Sigmoid colon (tissue), 6 donors: ENCODE measurements at regions not wholly inside any gene's neighbourhood (a gene's known extent, or its start where the extent isn't known, plus 50 kb on each side); places are given as distances from the start of the nearest gene placed in this dataset.
A peak's percentile ranks its signal among the peaks of the same experiment; 100 is the strongest.

Experiments
- DNase-seq: peaks from one replicate; pipeline ENCODE4 v3.0.0-alpha.2; 2019
- H3K27ac ChIP-seq, 4 donors: fragments of 200-600 bp; sonication (generic); one replicate each; pipeline ENCODE4 v1.5.1; 2016 to 2019; ENCODE audit warnings: mild to moderate bottlenecking in 1 of 4
- H3K27me3 ChIP-seq, 3 donors: fragments of 200-600 bp; sonication (generic); one replicate each; pipeline ENCODE4 v1.5.1; 2019; ENCODE audit warnings: mild to moderate bottlenecking in 1 of 3
- H3K36me3 ChIP-seq, 4 donors: fragments of 200-600 bp; sonication (generic); one replicate each; pipeline ENCODE4 v1.5.1; 2016 to 2019
- H3K4me1 ChIP-seq, 4 donors: fragments of 200-600 bp; sonication (generic); one replicate each; pipeline ENCODE4 v1.5.1; 2017 to 2019
- H3K4me3 ChIP-seq, 4 donors: fragments of 200-600 bp; sonication (generic); one replicate each; pipeline ENCODE4 v1.5.1; 2017 to 2019; ENCODE audit warnings: mild to moderate bottlenecking in 2 of 4, moderate library complexity in 1 of 4
- H3K9me3 ChIP-seq, 4 donors: fragments of 200-600 bp in 3 of 4; sonication (generic) in 3 of 4; one replicate each; pipeline versions ENCODE4 v1.5.1 to v1.6.1; 2013 to 2019
- CTCF ChIP-seq, 4 experiments: fragments of 450-650 bp in 3 of 4; fragments of 200-600 bp in 1 of 4; IDR thresholded peaks; one replicate each; pipeline ENCODE4 v1.5.1; 2016 to 2019; ENCODE audit warnings: antibody characterized with exemption in 4 of 4, mild to moderate bottlenecking in 3 of 4, moderate library complexity in 2 of 4
- EP300 ChIP-seq, 4 donors: sonication (generic); formaldehyde crosslinking; IDR thresholded peaks; one replicate each; pipeline ENCODE4 v1.6.1; 2017; ENCODE audit warnings: antibody characterized with exemption in 4 of 4
- POLR2A ChIP-seq, 2 donors: fragments of 450-650 bp; IDR thresholded peaks; one replicate each; pipeline ENCODE4 v1.6.1; 2016; ENCODE audit warnings: antibody characterized with exemption in 2 of 2, mild to moderate bottlenecking in 2 of 2, moderate library complexity in 2 of 2
- POLR2AphosphoS5 ChIP-seq, 4 donors: sonication (generic); formaldehyde crosslinking; IDR thresholded peaks; one replicate each; pipeline ENCODE4 v1.6.1; 2017; ENCODE audit warnings: antibody characterized with exemption in 4 of 4
- WGBS, 2 donors: extraction: QIAGEN DNeasy Blood & Tissue Kit; methylation state at CpG; one replicate each; pipeline ENCODE4 v1.1.7; 2013; 5-methylcytosine and 5-hydroxymethylcytosine counted together
- intact Hi-C: fragments of 100-400 bp; cut with DNase I; formaldehyde crosslinking; loops from one replicate; pipeline ENCODE4 v1.15.1; 2023
- donor health status: healthy with polysubstance abuse.
- donor health status: healthy.

- no peak for DNase-seq
- no peak overlapping the region for H3K27ac ChIP-seq
- intact Hi-C loops, result no loop called here
- H3K9me3 ChIP-seq, result no peaks in the 10 kb centered on the region
- 78 to 88% methylated on average over 5 of the region's 5 CpGs for WGBS, 2 donors
- no peak for TF ChIP-seq EP300 (IDR thresholded peaks at IDR 0.05)
- TF ChIP-seq POLR2A (IDR thresholded peaks at IDR 0.05), result no peak
- no peak for TF ChIP-seq CTCF (IDR thresholded peaks at IDR 0.05)
- TF ChIP-seq POLR2AphosphoS5 (IDR thresholded peaks at IDR 0.05), result no peak
- H3K4me1 ChIP-seq, result peaks cover 0 to 6% (median 0%) of the 10 kb centered on the region in 4 donors
- no peaks in the 10 kb centered on the region for H3K36me3 ChIP-seq
- peaks cover 0 to 8% (median 0%) of the 10 kb centered on the region in 3 donors for H3K27me3 ChIP-seq
- no peak overlapping the region for H3K4me3 ChIP-seq
Measured at GRCh38 chr9:90299968-90300367, 342.7 kb downstream of the DIRAS2 start.

DNA sequence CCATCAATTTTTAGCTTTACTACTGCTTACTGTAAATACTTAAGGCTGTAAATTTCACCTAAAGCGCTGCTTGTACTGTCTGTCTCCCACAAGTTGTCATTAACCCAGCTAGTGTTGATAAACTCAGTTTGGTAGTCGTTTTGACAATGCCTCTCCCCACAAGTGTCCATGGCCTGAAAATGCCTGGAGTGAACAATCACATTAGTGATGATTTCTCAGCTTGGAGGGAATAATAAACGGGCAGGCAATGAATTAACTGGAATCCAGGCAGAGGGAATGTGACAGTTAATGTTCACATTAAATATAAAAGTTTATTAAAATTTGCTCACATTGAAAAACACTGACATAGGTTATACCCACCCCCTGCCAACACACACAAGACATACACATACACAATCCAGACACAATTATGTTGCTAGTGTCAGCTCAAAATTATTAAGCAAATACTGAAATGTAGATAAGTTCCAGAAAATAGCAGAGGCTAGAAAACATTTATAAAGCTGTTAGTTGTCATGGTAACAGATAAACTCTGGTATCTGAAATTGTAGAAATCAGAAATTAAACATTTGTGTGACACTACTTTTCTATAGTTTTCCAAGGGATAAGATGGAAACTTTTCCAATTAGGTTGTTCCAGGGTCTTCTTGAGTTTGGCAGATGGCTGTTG lies 341.9 kb downstream of the DIRAS2 start:
- intact Hi-C loops, result no loop called here
- WGBS, 2 donors, result 50 to 60% methylated on average over 3 of the region's 3 CpGs
- no peak for DNase-seq
- Histone ChIP-seq H3K27me3 (peaks cover 0 to 8% (median 0%) of the 10 kb centered on the region in 3 donors), H3K4me3 (no peak overlapping the region), H3K4me1 (peaks cover 0 to 6% (median 0%) of the 10 kb centered on the region in 4 donors), H3K27ac (peak overlapping the region in 1 of 4 donors; percentile 25), H3K36me3 (no peaks in the 10 kb centered on the region), H3K9me3 (no peaks in the 10 kb centered on the region)
- TF ChIP-seq POLR2A (IDR thresholded peaks at IDR 0.05) (no peak), EP300 (IDR thresholded peaks at IDR 0.05) (no peak), CTCF (IDR thresholded peaks at IDR 0.05) (no peak), POLR2AphosphoS5 (IDR thresholded peaks at IDR 0.05) (no peak)

- no peaks in the 10 kb centered on the region for H3K9me3 ChIP-seq
- peaks cover 0 to 6% (median 0%) of the 10 kb centered on the region in 4 donors for H3K4me1 ChIP-seq
- H3K4me3 ChIP-seq, result no peak overlapping the region
- WGBS, 2 donors, result 13 to 38% methylated on average over 8 of the region's 8 CpGs
- TF ChIP-seq CTCF (IDR thresholded peaks at IDR 0.05), result no peak
- TF ChIP-seq POLR2A (IDR thresholded peaks at IDR 0.05), result no peak
- TF ChIP-seq EP300 (IDR thresholded peaks at IDR 0.05), result no peak
- no peak for TF ChIP-seq POLR2AphosphoS5 (IDR thresholded peaks at IDR 0.05)
- no peaks in the 10 kb centered on the region for H3K36me3 ChIP-seq
- H3K27ac ChIP-seq, result peak overlapping the region in 1 of 4 donors; percentile 25
- intact Hi-C loops, result no loop called here
- H3K27me3 ChIP-seq, result peaks cover 0 to 7% (median 0%) of the 10 kb centered on the region in 3 donors
- DNase-seq, result no peak
Measured at GRCh38 chr9:90301277-90301653, 341.4 kb downstream of the DIRAS2 start.

DNA sequence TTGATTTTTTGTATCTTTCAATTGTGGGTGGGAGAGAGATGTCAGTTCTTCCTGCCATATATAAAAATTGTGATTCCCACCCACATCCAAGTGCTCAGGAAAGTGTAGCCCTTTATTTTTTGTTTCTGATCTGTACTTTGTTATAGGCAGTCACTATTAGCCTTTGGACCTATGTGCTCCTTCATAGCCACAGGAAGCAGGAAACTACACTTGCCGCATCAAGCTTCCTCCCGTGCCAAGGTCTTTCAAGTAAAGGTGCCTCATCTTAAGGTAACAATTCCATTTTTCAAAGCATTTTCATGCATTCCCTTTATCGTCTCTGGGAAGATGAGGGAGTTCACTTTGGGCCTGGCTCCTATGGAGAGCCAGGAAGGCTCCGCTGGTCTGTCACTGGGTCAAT lies 339.0 kb downstream of the DIRAS2 start:
- TF ChIP-seq POLR2A (IDR thresholded peaks at IDR 0.05) (no peak), POLR2AphosphoS5 (IDR thresholded peaks at IDR 0.05) (no peak), EP300 (IDR thresholded peaks at IDR 0.05) (no peak), CTCF (IDR thresholded peaks at IDR 0.05) (no peak)
- 67 to 72% methylated on average over 4 of the region's 4 CpGs for WGBS, 2 donors
- DNase-seq, result no peak
- no peak overlapping the region for H3K4me3 ChIP-seq
- no peaks in the 10 kb centered on the region for H3K36me3 ChIP-seq
- intact Hi-C loops, result no loop called here
- H3K9me3 ChIP-seq, result no peaks in the 10 kb centered on the region
- no peak overlapping the region for H3K27ac ChIP-seq
- H3K4me1 ChIP-seq, result peaks cover 0 to 24% (median 16%) of the 10 kb centered on the region in 4 donors
- H3K27me3 ChIP-seq, result no peaks in the 10 kb centered on the region

GRCh38 chr9:90306158-90306557 lies 336.5 kb downstream of the DIRAS2 start:
- H3K4me1 ChIP-seq, result peaks cover 0 to 23% (median 17%) of the 10 kb centered on the region in 4 donors
- no peak overlapping the region for H3K27ac ChIP-seq
- no peak for DNase-seq
- TF ChIP-seq POLR2AphosphoS5 (IDR thresholded peaks at IDR 0.05) (no peak), CTCF (IDR thresholded peaks at IDR 0.05) (no peak), EP300 (IDR thresholded peaks at IDR 0.05) (no peak), POLR2A (IDR thresholded peaks at IDR 0.05) (no peak)
- H3K4me3 ChIP-seq, result no peak overlapping the region
- H3K36me3 ChIP-seq, result no peaks in the 10 kb centered on the region
- intact Hi-C loops, result no loop called here
- no peaks in the 10 kb centered on the region for H3K9me3 ChIP-seq
- no peaks in the 10 kb centered on the region for H3K27me3 ChIP-seq
- 86 to 93% methylated on average over 11 of the region's 11 CpGs for WGBS, 2 donors
